ENCODE measurements at regions not wholly inside any gene's neighbourhood (a gene's known extent, or its start where the extent isn't known, plus 50 kb on each side); places are given as distances from the start of the nearest gene placed in this dataset.

GRCh38 chrX:13094374-13094773 is 50.0 kb upstream of the FAM9C start:
- ChIA-PET CTCF (interaction anchor here (5.4 kb wide), 1 partner anchor 394 kb away, joined by 44 read pairs; no protein-coding TSS in a partner anchor), POLR2A (interaction anchor here (0.6 to 19.9 kb wide), 2 partner anchors 93 to 120 kb away, joined by 3 to 333 read pairs; partner anchors contain the start of gene TMSB4X)
- intact Hi-C loops (cut with micrococcal nuclease): loop anchor here (10.0 kb wide), 2 partner anchors 70 to 160 kb away; no protein-coding TSS in a partner anchor
- no peak overlapping the region for H3K4me3 Mint-ChIP-seq
- peak overlapping the region; percentile 97 for H3K27ac Mint-ChIP-seq
- TF ChIP-seq, protein P1, sequence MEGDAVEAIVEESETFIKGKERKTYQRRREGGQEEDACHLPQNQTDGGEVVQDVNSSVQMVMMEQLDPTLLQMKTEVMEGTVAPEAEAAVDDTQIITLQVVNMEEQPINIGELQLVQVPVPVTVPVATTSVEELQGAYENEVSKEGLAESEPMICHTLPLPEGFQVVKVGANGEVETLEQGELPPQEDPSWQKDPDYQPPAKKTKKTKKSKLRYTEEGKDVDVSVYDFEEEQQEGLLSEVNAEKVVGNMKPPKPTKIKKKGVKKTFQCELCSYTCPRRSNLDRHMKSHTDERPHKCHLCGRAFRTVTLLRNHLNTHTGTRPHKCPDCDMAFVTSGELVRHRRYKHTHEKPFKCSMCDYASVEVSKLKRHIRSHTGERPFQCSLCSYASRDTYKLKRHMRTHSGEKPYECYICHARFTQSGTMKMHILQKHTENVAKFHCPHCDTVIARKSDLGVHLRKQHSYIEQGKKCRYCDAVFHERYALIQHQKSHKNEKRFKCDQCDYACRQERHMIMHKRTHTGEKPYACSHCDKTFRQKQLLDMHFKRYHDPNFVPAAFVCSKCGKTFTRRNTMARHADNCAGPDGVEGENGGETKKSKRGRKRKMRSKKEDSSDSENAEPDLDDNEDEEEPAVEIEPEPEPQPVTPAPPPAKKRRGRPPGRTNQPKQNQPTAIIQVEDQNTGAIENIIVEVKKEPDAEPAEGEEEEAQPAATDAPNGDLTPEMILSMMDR (IDR thresholded peaks at IDR 0.05): no peak
- DNase-seq: no peak
- no peaks in the 10 kb centered on the region for H3K27me3 Mint-ChIP-seq
- no peaks in the 10 kb centered on the region for H3K9me3 Mint-ChIP-seq
- peaks cover 3% of the 10 kb centered on the region for H3K36me3 Mint-ChIP-seq (ENCODE audit: low read depth)
- peaks cover 75% of the 10 kb centered on the region for H3K4me1 Mint-ChIP-seq (ENCODE audit: low read depth)
- no peak for ATAC-seq
